22Rv1 (cell line): ENCODE measurements at regions not wholly inside any gene's neighbourhood (a gene's known extent, or its start where the extent isn't known, plus 50 kb on each side); places are given as distances from the start of the nearest gene placed in this dataset.

Experiments used
- ZFX ChIP-seq: fragments of 450-650 bp; IDR thresholded peaks from 2 replicates; pipeline ENCODE4 v1.6.1; 2017; ENCODE audit warnings: antibody characterized with exemption, borderline replicate concordance
- TF ChIP-seq, protein P1 (sequence below): fragments of 450-650 bp; IDR thresholded peaks from 2 replicates; pipeline ENCODE4 v1.5.1; 2017; ENCODE audit warnings: mild to moderate bottlenecking

DNA sequence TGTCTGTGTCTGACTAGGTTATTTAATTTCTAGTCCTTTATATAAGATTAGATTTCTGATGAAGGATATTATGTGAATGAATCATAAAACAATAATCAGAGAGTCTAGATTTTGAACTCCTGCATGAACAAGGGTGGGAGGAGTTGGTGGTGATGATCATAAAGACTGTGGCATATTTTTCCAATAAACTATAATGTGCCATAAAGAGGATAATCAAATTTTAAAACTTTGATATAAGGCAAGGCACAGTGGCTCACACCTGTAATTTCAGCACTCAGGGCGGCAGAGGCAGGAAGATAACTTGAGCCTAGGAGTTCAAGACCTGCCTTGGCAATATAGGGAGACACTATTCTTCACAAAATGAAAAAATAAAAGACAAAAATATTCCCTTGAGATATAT is 473.3 kb downstream of the GABRG1 start:
- TF ChIP-seq, protein P1, sequence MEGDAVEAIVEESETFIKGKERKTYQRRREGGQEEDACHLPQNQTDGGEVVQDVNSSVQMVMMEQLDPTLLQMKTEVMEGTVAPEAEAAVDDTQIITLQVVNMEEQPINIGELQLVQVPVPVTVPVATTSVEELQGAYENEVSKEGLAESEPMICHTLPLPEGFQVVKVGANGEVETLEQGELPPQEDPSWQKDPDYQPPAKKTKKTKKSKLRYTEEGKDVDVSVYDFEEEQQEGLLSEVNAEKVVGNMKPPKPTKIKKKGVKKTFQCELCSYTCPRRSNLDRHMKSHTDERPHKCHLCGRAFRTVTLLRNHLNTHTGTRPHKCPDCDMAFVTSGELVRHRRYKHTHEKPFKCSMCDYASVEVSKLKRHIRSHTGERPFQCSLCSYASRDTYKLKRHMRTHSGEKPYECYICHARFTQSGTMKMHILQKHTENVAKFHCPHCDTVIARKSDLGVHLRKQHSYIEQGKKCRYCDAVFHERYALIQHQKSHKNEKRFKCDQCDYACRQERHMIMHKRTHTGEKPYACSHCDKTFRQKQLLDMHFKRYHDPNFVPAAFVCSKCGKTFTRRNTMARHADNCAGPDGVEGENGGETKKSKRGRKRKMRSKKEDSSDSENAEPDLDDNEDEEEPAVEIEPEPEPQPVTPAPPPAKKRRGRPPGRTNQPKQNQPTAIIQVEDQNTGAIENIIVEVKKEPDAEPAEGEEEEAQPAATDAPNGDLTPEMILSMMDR, result no peak
- TF ChIP-seq ZFX, result no peak
